ENCODE measurements at regions not wholly inside any gene's neighbourhood (a gene's known extent, or its start where the extent isn't known, plus 50 kb on each side); places are given as distances from the start of the nearest gene placed in this dataset.

DNA sequence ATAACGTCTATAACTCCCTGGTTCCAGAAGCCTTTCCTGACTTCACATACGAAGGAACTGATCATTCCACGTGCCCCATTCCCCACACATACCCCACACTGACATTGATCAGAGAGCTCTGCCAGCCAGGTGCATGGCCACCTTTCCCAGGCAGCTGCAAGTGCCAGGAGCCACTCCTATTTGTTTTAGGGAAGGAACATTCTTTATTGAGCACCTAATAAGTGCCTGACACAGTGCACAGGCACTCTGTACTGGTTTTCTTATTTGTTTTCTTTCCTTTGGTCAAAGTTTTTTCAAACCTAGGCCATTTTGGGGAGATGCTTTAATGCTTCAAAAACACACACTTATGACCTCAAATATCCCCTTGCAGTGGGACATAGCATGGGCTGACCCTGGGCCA is 50.0 kb downstream of the PITPNM2 start:
- no peak for DNase-seq

DNA sequence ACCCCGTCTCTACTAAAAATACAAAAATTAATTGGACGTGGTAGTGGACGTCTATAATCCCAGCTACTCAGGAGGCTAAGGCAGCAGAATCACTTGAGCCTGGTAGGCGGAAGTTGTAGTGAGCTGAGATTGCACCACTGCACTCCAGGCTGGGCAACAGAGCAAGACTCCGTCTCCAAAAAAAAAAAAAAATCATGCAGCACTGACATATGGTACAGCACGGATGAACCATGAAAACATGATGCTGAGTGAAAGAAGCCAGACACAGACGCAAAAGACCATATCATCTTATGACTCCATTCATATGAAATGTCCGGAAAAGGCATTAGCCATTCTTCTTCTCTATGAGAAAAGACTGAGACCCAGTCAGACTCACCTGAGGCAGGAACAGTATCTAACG is 50.4 kb downstream of the PITPNM2 start:
- no peak for DNase-seq

DNA sequence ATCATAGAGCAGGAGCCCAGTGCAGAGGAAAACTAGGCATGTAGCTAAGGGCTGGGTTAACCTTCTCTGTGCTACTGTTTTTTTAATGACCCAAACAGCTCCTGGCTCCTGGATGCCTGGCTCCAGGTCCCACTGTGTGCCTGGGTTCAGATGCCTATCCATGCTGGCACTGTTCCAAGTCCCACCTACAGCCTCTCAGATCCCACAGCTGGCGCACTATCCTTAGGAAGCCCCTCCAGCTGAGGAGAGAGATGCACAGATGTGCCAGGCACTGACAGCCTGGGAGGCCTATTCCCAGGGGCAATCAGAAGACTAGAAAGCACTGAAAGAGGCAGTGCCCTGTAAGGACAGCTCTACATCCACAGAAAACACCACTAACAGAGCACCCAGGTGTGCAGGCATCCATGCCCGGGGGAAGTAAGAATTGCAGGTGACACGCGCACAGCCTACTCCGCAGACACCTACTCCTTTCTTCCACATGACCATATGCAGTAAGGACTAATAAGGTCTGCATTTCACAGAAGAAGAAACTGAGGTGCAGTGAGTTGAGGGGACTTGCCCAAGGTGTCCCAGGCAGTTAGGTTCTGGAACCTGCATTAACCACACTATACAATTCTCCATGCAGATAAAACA is 51.2 kb downstream of the PITPNM2 start:
- no peak for DNase-seq

DNA sequence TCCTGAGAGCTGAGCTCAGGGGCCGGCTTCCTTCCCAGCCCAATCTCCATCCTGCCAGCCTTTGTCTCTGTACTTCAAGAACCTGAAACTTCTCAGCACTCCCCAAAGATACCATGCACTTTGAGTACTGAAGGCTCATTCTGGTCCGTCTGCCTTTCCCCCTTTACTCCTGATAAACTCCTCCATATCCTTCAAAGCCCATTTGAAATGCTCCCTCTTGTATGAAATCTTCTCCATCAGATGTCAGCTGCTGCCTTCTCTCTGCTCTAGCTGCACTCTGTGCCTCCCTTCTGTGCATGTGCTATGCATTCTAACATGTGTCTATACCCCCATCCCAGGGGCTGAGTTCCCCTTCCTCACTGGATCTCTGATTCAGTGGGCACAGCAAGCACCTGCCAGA is 52.1 kb downstream of the PITPNM2 start:
- no peak for DNase-seq

DNA sequence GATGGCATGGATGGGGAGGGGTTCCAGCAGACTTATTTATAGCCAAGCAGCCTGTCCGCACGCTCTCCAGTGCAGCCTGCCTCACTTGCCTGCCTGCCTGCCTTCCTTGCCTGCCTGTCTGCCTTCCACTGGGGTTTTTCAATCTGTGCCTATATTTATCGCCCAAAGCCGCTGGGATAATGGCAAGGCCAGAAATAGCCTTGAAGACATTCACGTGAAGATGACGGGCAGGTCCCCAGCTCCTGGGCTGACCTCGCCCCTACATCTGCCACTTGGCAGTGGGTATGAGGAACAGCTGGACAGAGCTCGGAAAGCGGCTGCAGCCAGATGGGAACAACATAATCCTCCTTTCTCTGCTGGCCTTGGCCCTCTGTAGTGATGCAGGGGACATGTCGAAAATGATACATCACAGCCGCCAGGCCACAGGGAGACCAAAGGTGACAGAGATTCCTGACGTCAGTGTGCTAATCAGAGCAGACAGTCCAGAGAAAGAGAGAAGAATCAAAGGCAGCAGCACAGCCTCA is 53.3 kb downstream of the PITPNM2 start:
- no peak for DNase-seq

DNA sequence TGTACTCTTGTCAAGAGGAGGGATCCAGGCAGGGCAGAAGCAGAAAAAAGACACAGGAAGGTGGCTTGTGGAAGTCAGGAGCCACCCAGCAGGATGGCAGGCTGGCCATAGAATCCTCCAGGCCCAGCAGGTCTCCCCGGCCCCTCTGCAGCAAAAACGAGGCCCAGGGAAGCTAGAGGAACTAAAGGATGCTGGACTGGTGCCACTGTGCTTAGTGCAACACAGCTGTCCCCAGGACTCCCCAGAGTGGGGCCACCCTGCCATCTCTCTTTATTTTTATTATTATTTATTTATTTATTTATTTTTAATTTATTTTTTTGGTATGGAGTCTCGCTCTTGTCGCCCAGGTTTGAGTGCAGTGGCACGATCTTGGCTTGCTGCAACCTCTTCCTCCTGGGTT is 54.1 kb downstream of the PITPNM2 start:
- DNase-seq: no peak

DNA sequence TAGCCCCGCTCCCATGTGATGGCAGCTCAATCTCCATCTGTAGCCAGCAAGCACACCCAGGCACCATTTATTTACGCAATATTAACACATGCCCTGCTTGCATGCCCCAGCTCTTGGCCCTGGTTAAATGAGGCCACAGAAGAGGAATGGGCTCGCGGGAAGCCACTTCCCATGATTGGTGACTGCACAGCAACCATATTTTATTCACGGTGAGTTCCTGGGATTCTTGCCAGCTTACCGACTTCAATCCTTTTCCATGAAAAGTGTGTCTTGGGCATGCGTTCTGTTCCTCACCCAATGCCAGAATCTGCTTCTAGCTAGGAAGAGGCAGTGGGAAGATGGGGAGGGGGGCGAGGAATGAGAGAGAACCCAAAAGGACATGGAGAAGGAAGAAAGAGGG is 54.7 kb downstream of the PITPNM2 start:
- no peak for DNase-seq

DNA sequence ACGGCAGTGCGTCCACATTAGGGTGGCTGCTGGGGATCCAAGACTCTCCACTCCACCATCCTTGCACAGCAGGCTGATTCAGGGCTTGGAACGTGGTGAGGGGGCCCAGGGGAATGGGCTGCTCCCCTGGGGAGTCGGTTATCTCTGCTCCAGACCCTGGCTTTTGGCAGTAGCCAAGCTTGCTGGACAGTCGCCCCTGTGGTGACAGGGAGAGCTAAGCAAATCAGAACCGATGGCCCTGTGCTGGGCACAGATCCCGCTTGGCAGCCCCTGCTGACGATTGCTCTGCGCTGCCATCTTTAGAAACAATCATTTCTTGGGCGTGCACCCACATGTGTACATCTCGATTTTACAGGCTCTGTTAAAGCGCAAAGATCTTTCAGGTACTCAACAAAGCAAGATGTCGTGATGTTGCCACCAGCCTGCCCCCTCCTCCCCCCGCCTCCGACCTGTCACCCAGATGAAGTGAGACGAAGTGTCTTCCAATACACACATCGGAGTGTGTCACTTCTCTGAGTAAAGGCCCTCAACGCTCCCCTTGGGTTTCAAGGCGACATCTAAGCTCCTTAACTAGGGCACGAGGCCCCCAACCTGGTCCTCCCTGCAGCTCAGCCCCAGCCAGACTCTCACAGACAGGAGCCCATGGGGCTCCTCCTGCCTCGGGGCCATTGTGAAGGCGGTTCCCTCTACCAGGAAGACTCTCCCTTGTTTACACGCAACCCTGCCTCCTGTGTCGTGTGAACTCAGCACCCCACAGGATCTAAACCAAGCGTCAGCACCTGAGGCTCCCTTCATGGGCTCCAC is 55.6 kb downstream of the PITPNM2 start:
- no peak for DNase-seq

DNA sequence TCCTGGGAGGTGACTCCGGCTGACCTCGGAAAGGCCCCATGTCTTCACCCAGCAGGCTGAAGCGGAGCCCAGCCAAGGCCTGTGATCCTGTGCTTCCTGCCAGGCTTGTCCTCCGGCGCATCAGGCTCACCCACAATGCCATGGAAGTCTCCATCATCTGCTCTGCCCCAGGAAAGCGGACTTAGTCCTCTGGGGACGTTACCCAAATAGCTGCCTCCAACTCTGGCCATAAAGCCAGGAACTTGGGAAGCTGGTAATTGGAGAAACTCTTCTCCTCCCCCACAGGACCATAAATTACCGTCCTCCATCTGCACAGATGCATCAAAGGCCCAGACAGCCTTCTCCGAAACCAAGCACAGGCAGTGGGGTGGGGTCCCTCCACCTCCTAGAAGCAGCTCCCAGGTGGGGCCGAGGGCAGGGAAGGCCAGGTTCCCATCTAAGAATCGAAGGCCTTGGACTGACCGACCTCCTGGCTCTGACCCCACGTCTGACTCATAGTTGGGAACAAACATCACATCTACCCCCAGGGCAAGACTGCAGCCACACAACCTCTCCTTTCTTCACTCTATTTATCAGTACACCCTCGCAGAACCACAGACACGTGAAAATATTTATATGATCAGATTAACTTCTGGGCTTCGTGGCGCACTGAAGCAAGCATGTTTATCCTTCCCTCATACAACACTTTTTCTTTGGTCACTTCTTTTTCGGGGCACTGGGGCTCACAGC is 56.4 kb downstream of the PITPNM2 start:
- no peak for DNase-seq

DNA sequence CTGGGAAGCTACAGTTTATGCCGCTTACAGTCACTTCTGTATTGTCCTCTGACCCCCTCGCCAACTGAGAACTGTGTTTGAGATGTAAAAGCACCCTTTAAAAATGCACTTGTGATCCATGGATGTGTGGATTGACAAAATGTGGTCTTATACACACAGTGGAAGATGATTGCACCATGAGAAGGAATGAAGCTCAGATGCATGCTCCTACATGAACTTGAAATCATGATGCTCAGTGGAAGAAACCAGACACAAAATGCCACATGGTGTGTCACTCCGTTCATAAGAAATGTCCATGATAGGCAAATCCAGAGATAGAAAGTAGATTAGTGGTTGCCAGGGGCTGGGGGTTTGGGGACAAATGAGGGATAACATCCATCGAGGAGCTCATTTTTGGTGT is 58.0 kb downstream of the PITPNM2 start:
- DNase-seq: no peak

DNA sequence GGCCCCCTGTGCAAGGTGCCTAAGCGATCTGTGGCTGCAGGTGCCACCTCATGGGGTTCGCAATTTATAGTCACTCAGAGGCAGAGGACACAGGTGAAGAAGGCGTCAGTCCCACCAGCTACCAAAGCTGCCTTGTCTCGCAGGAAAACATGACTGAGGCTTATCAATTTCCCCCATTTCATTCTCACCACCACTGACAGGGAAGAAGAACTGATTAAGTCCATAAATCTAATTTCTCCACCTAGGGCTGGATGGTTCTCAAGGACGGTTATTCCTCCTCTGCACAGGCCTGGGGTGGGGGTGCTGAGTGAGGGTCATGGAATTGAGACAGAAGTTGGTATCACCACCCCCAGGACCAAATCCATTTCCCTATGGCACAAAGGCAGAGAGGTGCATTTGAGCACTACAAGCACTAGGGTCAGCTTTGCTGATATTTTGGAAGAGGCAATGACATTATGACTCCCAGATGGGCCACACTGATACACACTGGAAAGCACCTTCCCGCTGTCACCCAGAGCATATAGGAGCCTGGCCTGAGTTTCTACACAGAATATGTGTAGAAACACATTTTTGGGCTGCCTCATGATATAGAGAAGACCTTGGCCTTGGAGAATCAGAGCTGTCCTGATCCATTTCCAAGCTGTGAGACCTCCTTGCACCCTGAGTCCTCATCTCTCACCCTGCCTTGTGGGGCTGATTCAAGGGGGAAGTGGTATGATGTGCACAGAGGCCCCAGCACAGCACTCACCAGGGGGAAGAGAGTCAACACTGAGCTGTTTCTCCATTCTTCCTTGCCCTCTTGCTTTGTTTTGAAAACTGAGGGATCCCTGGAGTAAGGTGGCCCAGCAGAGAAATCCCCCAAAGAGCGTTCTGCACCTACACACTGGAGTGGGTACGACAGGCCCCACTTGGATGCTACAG is 59.4 kb downstream of the PITPNM2 start:
- no peak for DNase-seq

DNA sequence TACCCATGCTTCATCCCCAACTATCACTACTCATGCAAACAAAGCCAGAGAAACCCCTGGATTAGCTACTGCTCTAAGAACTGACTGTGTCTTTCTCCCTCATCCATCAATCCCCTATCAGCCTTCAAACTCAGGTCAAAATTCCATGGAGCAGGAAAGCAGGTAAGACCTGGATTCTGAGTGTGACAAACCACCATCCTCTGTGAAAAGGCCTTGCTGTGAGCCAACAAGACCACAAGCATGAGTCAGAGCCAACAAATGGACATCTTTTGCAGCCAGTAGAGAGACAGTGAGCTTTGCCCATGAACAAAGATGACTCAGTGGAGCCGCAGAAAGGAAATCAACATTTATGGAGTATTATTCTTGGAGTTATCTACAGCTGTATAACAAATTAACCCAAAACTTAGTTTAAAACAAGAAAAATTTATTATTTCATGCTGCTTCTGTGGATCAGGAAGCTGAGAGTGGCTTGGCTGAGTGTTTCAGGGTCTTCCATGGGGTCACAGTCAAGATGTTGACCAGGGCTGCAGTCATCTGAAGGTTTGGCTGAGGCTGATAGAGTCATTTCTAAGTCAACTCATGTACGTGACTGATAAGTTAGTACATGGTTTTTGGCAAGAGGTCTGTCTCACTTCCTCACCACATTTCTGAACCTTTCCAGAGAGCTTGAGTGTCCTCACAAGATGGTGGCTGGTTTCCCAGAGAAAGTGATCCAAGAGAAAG is 61.1 kb downstream of the PITPNM2 start:
- no peak for DNase-seq

DNA sequence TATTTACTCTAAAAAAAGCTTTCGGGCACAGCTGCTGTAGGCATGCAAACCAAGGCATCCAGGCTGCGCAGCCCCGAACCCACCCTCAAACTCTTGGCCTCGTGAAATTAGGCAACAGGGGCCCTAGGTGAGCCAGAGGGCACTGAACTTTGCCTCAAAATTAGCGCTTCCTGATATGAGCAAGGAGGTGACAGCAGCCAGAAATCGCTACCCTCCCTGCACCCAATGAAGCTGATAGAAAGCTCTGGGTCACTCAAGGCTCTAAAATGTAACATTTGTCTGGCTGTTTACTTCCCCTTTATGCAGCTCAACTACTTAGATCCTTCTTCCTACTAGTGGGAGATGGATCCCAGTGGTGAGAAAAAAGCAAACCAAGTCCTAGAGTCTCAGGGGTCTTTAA is 61.8 kb downstream of the PITPNM2 start:
- DNase-seq: no peak

DNA sequence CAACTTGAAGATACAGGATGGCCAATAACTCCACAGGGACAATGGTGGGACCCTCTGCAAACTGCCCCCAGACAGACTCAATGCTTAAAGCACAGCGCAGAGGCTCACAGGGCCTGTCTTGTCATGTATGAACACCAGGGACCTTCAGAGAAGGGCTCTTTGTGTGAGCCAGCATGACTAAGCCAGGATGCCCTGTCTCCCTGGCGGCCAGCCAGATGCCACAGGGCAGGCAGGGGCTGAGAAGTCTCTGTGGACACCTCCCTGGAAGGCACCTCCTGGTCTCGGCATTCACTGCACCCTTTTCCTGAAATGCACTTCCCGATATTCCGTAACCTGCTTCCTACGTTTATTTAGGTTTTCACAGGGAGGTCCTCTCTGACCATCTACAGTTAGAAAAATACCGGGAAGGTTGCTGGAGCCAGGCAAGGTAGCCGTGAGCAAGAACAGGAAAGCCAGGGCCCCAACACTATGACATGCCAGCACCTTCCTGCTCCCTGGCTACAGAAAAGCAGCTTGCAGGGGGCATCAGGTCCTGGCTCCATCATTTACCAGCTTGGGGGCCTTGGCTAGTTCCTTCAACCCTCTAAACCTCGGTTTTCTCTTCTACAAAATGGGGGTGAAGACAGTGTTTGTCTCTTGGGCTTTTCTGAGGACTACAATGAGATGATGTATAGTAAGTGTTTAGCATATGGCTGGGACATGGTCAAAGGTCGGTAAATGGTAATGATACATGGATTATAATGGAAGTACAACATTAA is 65.0 kb downstream of the PITPNM2 start:
- no peak for DNase-seq

DNA sequence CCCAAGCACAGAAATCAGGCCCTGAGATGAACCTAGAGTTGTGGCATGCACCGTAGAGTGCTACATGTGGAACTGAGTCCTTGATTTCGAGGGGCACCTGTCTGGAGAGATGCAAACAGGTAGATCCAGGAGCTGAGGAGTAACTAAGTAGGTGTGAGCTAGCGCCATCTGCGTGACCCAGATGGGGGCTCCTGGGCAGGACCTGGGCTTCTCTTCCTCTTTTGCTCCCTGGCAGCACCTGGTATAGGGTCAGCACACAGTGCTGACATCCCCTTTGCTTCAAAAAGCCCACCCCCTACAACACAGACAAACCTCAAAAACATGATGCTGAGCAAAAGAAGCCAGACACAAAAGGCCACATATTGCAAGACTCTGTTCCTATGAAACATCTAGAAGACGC is 65.8 kb downstream of the PITPNM2 start:
- DNase-seq: no peak

DNA sequence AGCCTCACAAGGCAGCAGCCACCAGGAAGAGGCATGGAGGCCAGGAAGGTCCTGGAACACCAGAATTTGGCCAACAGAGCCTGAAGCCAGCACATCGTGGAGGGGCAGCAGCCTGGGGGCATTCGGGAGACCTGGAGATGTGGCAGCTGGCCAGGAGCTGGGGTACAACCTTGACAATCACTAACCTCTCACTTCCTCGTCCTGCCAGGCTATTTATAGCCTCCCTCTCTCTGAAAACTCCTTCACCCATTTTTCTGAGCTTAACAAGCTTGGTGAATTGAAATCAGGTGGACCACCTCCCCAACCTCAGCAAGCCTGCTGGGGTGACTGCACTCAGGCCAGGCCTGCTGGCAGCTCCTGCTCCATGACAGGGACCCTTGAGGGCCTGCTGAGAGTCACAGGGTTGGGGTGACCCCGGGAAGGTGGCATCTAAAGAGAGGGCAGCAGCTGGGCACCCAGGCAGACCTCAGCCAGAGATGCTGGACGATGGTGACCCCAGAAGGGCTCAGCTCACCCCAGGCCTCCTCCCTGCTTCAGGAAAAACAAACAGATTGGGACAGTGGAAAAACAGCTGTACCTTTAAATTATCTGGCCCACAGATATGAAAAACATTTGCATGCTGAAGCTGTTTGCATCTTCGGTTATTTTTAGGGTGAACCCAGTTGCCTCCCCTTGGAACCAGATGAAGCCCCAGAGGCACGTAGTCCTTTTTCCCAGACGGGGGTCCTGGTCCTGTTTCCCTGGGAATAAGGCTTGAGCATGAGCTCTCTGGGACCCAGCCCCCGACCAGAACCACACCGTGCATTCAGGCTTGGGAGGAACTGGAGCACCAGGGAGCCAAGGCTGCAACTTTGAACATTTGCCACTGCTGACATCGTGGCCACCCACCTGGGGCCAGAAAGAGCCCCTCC is 67.0 kb downstream of the PITPNM2 start:
- no peak for DNase-seq

DNA sequence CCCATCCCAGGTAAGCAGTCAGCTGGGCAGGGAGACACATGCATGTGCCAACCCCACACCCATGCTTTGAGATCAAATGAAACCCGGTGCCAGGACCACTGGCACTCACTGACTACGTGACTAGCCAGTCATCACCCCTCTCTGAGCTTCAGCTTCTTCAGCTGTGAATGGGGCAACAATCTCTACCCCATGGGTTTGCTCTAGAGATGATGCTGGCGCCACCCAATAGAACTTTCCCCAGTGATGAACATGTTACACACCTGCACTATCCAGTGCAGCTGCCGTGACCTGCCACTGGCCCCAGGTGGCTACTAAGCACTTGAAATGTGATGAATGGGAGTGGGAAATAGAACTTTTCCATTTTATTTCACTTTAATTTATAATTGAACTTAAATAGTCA is 70.3 kb downstream of the PITPNM2 start:
- no peak for DNase-seq

DNA sequence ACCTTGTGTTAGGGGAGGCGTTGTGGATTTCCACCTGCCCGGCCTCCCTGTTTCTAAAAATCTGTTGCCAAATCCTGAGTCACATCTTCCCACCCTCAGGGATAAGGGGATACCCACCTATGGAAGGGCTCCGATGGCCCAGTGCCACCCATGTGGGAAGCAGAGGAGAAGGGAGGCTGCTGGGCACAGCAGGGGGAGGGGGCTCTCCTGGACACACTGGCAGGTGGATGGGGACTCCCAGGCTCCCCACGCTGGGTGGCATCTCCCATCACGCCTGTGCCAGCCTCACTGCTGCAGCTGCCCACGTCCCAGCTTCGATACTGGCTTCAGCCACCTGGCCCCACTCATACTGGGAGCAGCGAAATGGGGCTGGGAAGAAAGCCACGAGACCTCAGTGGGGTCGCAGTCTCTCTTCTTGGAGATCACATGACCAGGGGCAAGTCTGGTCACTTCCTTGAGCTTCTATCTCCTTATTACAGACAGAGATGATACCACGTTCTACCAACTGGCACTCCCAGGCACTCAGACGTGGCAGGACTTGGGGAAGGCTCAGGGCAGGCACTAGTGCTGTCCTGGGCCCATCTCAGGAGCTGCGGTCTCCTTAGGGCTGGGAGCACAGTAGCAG is 72.2 kb downstream of the PITPNM2 start:
- DNase-seq: no peak

DNA sequence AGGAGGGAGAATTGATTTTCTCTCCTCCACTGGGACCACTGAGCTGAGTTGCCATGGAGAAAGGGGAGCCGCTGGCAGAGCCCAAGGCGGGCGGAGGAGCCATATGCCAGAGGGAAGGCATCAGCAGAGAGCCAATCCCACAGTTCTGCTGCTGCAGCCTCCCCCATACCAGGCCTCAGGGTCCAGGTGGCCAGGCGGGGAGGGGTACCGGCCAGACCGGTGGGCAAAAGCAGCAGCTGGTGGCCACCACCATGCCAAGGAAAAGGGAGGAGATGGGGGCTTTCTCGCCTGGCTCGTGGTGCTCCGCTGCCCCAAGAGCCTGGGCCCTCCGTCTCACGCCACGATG is 72.8 kb downstream of the PITPNM2 start:
- DNase-seq: no peak

Measured in activated CD4-positive, alpha-beta T cell treated with anti-CD3 and anti-CD28 coated beads for 4 hours (primary cell).